ENCODE measurements at regions not wholly inside any gene's neighbourhood (a gene's known extent, or its start where the extent isn't known, plus 50 kb on each side); places are given as distances from the start of the nearest gene placed in this dataset.

DNA sequence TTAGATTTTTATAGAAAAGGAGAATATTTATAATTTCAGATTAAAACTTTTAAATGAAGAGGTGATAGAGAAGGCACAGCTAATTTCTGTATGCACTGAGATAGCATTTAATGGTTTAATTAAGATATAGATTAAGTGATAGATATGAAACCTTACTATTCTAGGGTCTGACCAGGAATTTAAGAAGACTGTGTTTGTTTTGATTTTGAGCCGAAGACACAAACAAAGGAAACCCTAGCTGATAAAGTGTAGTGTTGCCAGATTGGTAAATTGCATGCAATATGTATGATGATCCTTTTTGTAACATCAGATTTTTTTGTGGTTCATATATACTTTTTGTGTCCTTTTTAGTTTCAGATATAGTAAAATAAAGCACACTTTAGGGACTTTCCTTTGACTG lies 141.8 kb downstream of the ZPLD1 start:
- H3K36me3 ChIP-seq, result no peaks in the 10 kb centered on the region
- H3K27ac ChIP-seq, result no peak overlapping the region
- H3K4me3 ChIP-seq, result no peak overlapping the region
- H3K9me3 ChIP-seq, result no peaks in the 10 kb centered on the region
- TF ChIP-seq, protein P1, sequence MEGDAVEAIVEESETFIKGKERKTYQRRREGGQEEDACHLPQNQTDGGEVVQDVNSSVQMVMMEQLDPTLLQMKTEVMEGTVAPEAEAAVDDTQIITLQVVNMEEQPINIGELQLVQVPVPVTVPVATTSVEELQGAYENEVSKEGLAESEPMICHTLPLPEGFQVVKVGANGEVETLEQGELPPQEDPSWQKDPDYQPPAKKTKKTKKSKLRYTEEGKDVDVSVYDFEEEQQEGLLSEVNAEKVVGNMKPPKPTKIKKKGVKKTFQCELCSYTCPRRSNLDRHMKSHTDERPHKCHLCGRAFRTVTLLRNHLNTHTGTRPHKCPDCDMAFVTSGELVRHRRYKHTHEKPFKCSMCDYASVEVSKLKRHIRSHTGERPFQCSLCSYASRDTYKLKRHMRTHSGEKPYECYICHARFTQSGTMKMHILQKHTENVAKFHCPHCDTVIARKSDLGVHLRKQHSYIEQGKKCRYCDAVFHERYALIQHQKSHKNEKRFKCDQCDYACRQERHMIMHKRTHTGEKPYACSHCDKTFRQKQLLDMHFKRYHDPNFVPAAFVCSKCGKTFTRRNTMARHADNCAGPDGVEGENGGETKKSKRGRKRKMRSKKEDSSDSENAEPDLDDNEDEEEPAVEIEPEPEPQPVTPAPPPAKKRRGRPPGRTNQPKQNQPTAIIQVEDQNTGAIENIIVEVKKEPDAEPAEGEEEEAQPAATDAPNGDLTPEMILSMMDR (IDR thresholded peaks at IDR 0.05), result no peak
- H3K27me3 ChIP-seq, result no peaks in the 10 kb centered on the region
- H3K4me1 ChIP-seq, result no peaks in the 10 kb centered on the region
- ATAC-seq (no peak), DNase-seq (peak in 1 of 4 donors; percentile 18)
- intact Hi-C loops (cut with DNase I), result no loop called here

GRCh38 chr3:102577082-102577789 lies 142.4 kb downstream of the ZPLD1 start:
- TF ChIP-seq, protein P1 (IDR thresholded peaks at IDR 0.05), result no peak
- Histone ChIP-seq H3K4me3 (no peak overlapping the region), H3K4me1 (no peaks in the 10 kb centered on the region), H3K27ac (no peak overlapping the region), H3K9me3 (no peaks in the 10 kb centered on the region), H3K27me3 (no peaks in the 10 kb centered on the region), H3K36me3 (no peaks in the 10 kb centered on the region)
- peak in 1 of 4 donors; percentile 28 for DNase-seq
- intact Hi-C loops (cut with DNase I), result no loop called here
- no peak for ATAC-seq

DNA sequence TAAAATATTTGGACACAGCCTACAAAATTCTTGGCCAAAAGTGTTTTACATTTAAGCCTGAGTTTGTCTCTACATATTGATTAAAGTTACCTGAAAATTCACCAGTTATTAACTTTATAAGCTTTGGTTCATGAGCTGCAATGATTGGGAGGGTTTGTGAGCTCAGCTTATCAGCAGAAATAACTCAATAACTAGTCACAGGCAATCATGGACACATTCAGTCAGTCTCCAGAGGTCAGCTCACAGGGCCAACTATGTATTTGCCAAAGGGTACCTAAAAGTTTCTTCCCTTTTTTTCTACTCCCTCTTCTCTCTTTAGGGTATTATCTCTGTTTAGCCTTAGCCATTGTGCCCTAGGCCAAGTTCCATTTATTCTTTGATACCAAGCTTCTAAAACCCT lies 145.9 kb downstream of the ZPLD1 start:
- Histone ChIP-seq H3K9me3 (no peaks in the 10 kb centered on the region), H3K27ac (no peak overlapping the region), H3K36me3 (no peaks in the 10 kb centered on the region), H3K27me3 (no peaks in the 10 kb centered on the region), H3K4me1 (no peaks in the 10 kb centered on the region), H3K4me3 (no peak overlapping the region)
- intact Hi-C loops (cut with DNase I), result no loop called here
- TF ChIP-seq, protein P1 (IDR thresholded peaks at IDR 0.05), result no peak
- ATAC-seq, result no peak
- no peak for DNase-seq

GRCh38 chr3:102586485-102586884 lies 151.7 kb downstream of the ZPLD1 start:
- Histone ChIP-seq H3K27ac (no peak overlapping the region), H3K27me3 (no peaks in the 10 kb centered on the region), H3K9me3 (peaks cover 0 to 5% of the 10 kb centered on the region in 2 donors), H3K4me3 (no peak overlapping the region), H3K4me1 (no peaks in the 10 kb centered on the region), H3K36me3 (no peaks in the 10 kb centered on the region)
- ATAC-seq (no peak), DNase-seq (no peak)
- TF ChIP-seq, protein P1 (IDR thresholded peaks at IDR 0.05), result no peak
- intact Hi-C loops (cut with DNase I), result no loop called here

DNA sequence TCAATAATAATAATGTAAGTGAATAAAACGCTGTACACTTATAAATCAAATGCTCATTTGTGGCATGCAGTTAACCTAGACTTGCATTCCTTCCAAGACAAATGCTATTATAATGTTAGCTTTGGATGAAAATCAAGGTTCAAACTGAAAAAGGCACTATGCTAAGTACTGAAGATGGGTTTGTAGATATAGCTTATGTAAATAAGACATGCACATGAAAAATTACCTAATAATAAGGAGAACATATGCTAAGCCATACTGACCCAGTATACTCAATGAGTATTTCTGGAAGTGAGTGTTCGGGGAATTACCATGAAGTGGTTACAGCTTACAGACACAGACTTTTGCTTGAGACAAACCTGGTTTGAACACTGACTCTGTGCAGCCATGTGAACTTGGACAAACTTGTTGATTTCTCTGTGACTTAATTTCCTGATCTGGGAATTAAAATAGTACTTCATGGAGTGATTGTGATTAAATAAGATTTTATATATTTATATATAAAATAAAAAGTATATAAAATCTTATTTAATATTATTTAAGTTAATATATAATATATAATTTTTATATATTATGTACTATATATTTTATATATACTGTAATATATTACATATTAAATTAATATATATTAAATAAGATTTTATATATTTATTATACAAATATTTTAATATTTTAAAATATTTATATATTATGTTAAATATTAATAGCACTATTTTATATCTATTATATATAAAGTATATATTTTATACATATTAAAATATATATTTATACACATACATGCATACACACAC lies 159.2 kb downstream of the ZPLD1 start:
- TF ChIP-seq, protein P1 (IDR thresholded peaks at IDR 0.05), result no peak
- DNase-seq (no peak), ATAC-seq (no peak)
- H3K27me3 ChIP-seq, result no peaks in the 10 kb centered on the region
- intact Hi-C loops (cut with DNase I), result no loop called here
- H3K4me1 ChIP-seq, result no peaks in the 10 kb centered on the region
- peaks cover 0 to 7% of the 10 kb centered on the region in 2 donors for H3K9me3 ChIP-seq
- H3K36me3 ChIP-seq, result no peaks in the 10 kb centered on the region
- no peak overlapping the region for H3K27ac ChIP-seq
- H3K4me3 ChIP-seq, result no peak overlapping the region

Measured in left lung (tissue), 4 donors.